BLaER1 (cell line): ENCODE measurements at regions not wholly inside any gene's neighbourhood (a gene's known extent, or its start where the extent isn't known, plus 50 kb on each side); places are given as distances from the start of the nearest gene placed in this dataset.

Experiments used
- H3K27ac ChIP-seq: shearing (Covaris generic); formaldehyde crosslinking; 2 replicates; pipeline ENCODE4 v1.8.1; 2022
- H3K27me3 ChIP-seq: shearing (Covaris generic); formaldehyde crosslinking; 2 replicates; pipeline ENCODE4 v1.8.1; 2022
- H3K36me3 ChIP-seq: shearing (Covaris generic); formaldehyde crosslinking; 2 replicates; pipeline ENCODE4 v1.8.1; 2022
- H3K4me1 ChIP-seq: shearing (Covaris generic); formaldehyde crosslinking; 2 replicates; pipeline ENCODE4 v1.8.1; 2022
- H3K4me2 ChIP-seq: shearing (Covaris generic); formaldehyde crosslinking; 2 replicates; pipeline ENCODE4 v1.8.1; 2022
- H3K4me3 ChIP-seq: shearing (Covaris generic); formaldehyde crosslinking; 2 replicates; pipeline ENCODE4 v1.8.1; 2022
- H3K9ac ChIP-seq: shearing (Covaris generic); formaldehyde crosslinking; 2 replicates; pipeline ENCODE4 v1.8.1; 2022
- H3K9me3 ChIP-seq: shearing (Covaris generic); formaldehyde crosslinking; 2 replicates; pipeline ENCODE4 v1.8.1; 2022
- H4K20me1 ChIP-seq: shearing (Covaris generic); formaldehyde crosslinking; 2 replicates; pipeline ENCODE4 v1.8.1; 2022
- Cebpa-rat ChIP-seq: shearing (Covaris generic); IDR thresholded peaks from 2 replicates; pipeline ENCODE4 v1.8.1; 2022

DNA sequence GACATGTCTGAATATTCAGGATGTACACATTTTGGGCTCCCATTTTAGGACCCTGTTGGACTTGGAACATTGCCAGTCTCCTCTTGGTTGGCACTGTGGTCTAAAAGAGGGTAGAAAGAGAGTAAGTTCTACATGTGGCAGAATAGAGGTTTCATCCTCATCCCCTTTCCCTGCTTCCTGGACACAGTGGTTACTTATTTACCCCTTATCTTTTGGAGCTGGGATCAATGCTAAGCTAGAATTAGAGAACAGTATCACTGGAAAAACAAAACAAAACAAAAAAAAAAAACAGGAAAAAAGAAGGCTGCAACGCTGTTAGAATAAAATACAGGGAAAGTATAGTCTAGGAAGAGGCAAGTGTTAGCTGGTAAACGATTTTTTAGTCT lies 790.6 kb downstream of the MAFB start:
- no peaks in the 10 kb centered on the region; the same call in 1 of the 2 replicates for H3K27me3 ChIP-seq
- no peak overlapping the region for H3K9ac ChIP-seq
- no peak overlapping the region for H3K4me3 ChIP-seq
- H3K4me2 ChIP-seq, result no peak overlapping the region
- H3K27ac ChIP-seq, result no peak overlapping the region
- H3K36me3 ChIP-seq, result no peaks in the 10 kb centered on the region
- H3K9me3 ChIP-seq, result no peaks in the 10 kb centered on the region
- no peaks in the 10 kb centered on the region for H3K4me1 ChIP-seq
- TF ChIP-seq Cebpa-rat, result no peak
- H4K20me1 ChIP-seq, result no peaks in the 10 kb centered on the region

DNA sequence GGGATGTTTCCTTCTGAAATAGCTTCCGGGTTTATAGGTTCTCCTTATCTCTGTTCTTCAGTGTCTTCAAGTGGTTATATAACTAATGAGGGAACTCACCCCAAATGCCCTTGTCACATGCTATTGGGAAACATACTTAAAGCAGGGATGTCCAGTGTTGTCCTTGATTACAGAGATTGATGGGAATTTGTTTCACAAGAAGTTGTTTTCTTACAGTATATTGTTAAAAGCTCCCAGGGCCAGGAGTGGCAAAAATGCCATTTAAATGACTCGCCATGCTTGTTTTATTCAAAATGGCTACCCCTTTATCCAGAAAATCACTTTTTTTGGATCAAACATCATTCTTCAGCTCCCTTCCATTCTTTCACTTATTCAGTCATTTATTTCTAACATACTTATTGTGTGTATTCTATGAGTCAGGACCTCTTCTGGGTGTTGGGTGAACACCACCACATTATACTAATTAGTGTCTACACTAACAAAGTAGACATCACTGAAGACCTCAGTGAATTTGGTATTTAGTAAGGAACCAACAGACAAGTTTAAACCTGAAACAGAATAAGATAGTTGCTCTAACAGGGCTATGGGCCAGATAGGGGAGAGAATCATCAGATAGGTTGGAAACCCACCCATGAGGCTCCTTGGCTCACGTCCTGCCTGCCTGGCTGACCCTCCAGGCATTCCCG lies 791.1 kb downstream of the MAFB start:
- no peak overlapping the region for H3K4me3 ChIP-seq
- no peak overlapping the region for H3K9ac ChIP-seq
- H3K27ac ChIP-seq, result no peak overlapping the region
- no peaks in the 10 kb centered on the region for H3K36me3 ChIP-seq
- no peak for TF ChIP-seq Cebpa-rat
- H3K27me3 ChIP-seq, result no peaks in the 10 kb centered on the region; the same call in 1 of the 2 replicates
- H4K20me1 ChIP-seq, result no peaks in the 10 kb centered on the region
- H3K4me2 ChIP-seq, result no peak overlapping the region
- H3K4me1 ChIP-seq, result no peaks in the 10 kb centered on the region
- no peaks in the 10 kb centered on the region for H3K9me3 ChIP-seq

DNA sequence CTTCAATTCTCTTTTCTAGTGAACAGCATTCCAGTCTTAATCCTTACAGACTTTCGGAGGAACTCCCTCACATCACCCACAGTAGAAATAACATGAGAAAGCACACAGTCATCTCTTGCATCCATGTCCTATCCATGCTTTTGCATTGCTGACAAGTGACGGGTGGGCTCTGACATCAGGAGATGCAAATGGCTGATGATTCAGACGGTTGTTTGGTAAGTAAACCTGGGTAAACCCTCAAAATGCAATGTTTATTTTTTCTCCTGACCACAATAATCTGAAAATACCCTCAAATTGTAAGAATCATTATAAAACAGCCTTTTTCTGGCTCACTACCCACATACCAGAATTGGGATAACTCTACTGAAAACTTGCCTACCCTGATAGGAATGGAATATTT lies 792.0 kb downstream of the MAFB start:
- Histone ChIP-seq H3K9me3 (no peaks in the 10 kb centered on the region), H3K4me3 (no peak overlapping the region), H3K27me3 (no peaks in the 10 kb centered on the region), H3K9ac (no peak overlapping the region), H3K36me3 (no peaks in the 10 kb centered on the region), H3K27ac (no peak overlapping the region), H3K4me1 (no peaks in the 10 kb centered on the region), H4K20me1 (no peaks in the 10 kb centered on the region), H3K4me2 (no peak overlapping the region)
- no peak for TF ChIP-seq Cebpa-rat

DNA sequence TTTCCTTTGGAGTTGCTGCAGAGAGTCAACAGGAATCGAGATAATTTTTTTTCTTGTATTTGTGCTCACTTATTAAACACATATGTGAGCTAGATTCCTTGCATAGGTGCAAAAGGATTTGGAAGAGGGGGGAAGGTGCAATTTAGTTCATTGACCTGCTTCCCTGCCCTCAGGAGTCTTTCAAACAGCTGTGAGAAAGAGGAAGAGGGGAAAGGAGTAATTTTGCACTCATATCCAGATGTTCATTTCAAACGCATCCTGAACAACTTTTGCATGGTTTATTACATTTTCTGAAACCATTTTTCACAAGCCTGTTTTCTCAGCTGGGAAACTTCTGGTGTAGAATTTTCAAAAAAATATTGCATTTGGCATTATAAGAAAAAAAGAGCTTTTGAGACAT lies 795.0 kb downstream of the MAFB start:
- Histone ChIP-seq H3K4me1 (no peaks in the 10 kb centered on the region), H4K20me1 (no peaks in the 10 kb centered on the region), H3K27me3 (no peaks in the 10 kb centered on the region), H3K27ac (no peak overlapping the region), H3K36me3 (no peaks in the 10 kb centered on the region), H3K9me3 (no peaks in the 10 kb centered on the region), H3K9ac (no peak overlapping the region), H3K4me2 (no peak overlapping the region), H3K4me3 (no peak overlapping the region)
- TF ChIP-seq Cebpa-rat, result no peak

DNA sequence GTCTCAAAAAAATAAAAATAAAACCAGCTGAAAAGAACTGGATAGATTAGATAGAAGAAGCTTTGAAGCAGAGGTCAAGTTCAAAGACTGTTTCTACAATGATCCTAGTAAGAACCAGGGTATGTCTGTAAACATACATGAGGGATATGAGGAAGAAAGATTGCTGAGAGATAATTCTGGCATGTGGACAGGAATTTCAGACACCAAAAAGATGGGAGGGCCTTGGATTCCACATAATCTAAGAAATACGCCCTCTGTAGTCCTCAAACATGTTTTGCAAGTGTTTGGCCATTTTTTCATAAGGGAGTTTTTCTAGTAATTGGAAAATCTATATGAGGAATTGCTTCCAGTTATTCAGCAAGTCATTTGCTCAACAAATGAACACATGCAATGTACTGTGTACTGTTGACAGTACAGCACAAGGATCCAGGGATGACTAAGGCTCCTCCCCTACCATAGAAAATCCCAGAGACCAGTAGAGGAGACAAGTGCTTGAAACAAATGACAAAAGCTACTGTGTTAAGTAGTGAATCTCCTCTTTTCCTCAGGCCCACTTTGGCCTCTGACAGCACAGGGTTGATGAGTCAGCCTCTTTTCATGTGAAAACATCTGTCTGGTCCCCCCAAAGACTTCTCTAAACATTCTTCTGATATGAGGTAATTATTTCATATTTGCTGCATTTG lies 795.9 kb downstream of the MAFB start:
- H3K9ac ChIP-seq, result no peak overlapping the region
- H3K4me1 ChIP-seq, result no peaks in the 10 kb centered on the region
- H3K4me2 ChIP-seq, result no peak overlapping the region
- H3K36me3 ChIP-seq, result no peaks in the 10 kb centered on the region
- H3K9me3 ChIP-seq, result no peaks in the 10 kb centered on the region
- no peak overlapping the region for H3K4me3 ChIP-seq
- TF ChIP-seq Cebpa-rat, result no peak
- no peak overlapping the region for H3K27ac ChIP-seq
- H4K20me1 ChIP-seq, result no peaks in the 10 kb centered on the region
- H3K27me3 ChIP-seq, result no peaks in the 10 kb centered on the region

DNA sequence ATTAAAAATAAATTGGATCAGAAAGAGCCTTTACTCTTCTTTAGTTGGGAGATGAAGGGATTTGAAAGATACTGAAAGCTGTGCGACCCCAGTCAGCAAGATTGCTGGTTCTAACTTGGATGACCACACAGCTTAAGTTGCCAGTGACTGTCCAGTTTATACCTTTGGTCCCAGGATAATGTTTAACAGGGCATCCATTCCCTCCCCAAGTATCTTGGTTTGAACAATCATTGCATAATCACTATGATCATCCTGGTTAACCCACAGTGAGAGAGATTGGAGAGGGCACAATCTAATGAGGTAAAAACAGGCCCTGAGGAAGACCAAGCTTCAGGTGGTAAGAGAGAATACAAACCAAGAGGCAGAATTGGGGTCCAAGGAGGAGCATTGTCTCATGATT lies 798.3 kb downstream of the MAFB start:
- Histone ChIP-seq H3K9ac (no peak overlapping the region), H3K27me3 (no peaks in the 10 kb centered on the region), H3K4me1 (0 out of 2 replicates have a peak, but pooled peaks cover 5% of the 10 kb centered on the region), H3K36me3 (no peaks in the 10 kb centered on the region), H3K27ac (no peak overlapping the region), H4K20me1 (no peaks in the 10 kb centered on the region), H3K4me3 (no peak overlapping the region), H3K9me3 (no peaks in the 10 kb centered on the region), H3K4me2 (no peak overlapping the region)
- no peak for TF ChIP-seq Cebpa-rat

DNA sequence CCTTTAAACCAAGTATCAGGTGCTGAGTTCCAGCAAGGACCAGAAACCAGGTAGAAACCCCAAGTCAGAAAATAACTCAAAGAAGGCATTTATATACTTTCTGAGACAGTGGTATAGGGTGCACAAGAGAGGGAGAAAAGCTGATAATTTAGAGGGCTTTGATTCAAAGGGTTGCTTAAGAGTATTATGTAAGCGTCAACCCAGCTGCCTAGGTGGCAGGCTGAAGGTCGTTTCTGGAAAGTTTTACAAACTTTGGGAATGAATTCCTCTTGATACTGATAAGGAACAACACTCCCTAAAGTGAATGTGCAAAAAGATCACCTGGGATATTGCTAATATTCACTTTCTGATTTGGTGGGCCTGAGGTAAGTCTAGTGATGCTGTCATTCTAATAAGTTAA lies 800.7 kb downstream of the MAFB start:
- Histone ChIP-seq H3K4me1 (0 out of 2 replicates have a peak, but pooled peaks cover 5% of the 10 kb centered on the region), H3K4me2 (no peak overlapping the region), H3K4me3 (no peak overlapping the region), H4K20me1 (no peaks in the 10 kb centered on the region), H3K27me3 (no peaks in the 10 kb centered on the region), H3K36me3 (no peaks in the 10 kb centered on the region), H3K27ac (no peak overlapping the region), H3K9ac (no peak overlapping the region), H3K9me3 (no peaks in the 10 kb centered on the region)
- no peak for TF ChIP-seq Cebpa-rat

DNA sequence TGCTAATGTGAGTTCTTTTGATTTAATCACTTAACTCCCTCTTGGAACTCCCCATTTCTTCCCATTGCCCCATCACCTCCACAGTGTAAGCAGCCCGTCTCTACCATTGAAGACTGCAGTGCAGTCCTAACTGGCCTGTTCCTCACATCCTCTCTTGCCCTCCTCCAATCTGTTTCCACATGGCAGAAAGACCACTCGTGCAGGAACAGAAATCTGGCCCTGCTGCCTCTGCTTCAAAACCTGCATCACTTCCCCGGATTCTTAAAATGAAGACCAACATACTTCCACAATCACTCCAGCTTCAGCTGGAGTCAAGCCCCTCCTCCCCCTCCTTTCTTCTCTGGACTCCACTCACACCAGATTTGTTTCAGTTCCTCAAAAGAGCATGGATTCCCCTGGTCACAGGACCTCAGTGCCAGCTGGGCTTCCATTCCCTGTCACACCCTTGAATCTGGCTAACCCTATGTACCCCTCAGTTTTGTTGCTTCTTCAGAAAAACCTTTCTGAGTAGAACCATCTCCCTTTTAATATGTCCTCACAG lies 802.3 kb downstream of the MAFB start:
- no peak for TF ChIP-seq Cebpa-rat
- Histone ChIP-seq H3K9me3 (peaks cover 5% of the 10 kb centered on the region; the same call in 1 of the 2 replicates), H3K4me1 (0 out of 2 replicates have a peak, but pooled peaks cover 5% of the 10 kb centered on the region), H3K4me3 (no peak overlapping the region), H4K20me1 (no peaks in the 10 kb centered on the region), H3K36me3 (no peaks in the 10 kb centered on the region), H3K9ac (no peak overlapping the region), H3K27me3 (no peaks in the 10 kb centered on the region), H3K4me2 (no peak overlapping the region), H3K27ac (no peak overlapping the region)

DNA sequence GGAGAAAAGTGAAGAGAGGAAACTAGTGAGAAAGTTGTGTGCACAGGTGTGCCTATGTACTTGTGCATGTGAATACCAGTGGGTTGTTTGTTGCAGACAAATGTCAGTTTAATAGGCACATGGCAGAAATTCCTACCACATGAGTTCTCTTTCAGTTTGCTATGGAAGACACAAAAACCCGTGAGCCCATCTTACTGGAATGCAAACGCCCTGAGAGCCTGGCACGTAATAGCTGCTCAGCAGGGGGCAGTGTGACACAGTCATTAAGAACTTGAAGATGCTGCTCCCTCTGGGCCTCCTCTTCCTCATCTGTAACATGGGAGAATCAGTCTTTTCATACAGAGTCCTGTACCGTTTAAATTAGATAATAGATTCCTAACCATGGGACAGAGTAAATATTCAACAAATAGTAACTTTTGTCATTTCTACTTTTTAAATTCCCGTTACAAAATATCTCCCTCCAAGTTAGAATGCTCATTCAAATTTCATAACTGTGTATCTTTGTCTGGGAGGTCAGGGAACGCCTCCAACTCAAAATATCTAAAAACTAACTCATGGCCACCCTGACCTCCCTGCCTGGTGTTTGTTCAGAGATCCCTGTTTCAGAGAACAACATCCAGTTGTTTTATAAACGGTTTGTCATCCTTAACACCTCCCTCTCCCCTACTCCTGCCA lies 802.9 kb downstream of the MAFB start:
- no peak overlapping the region for H3K4me2 ChIP-seq
- no peak for TF ChIP-seq Cebpa-rat
- H3K36me3 ChIP-seq, result no peaks in the 10 kb centered on the region
- peaks cover 5% of the 10 kb centered on the region; the same call in 1 of the 2 replicates for H3K9me3 ChIP-seq
- H3K9ac ChIP-seq, result no peak overlapping the region
- H3K4me3 ChIP-seq, result no peak overlapping the region
- H3K27ac ChIP-seq, result no peak overlapping the region
- no peaks in the 10 kb centered on the region for H3K27me3 ChIP-seq
- 0 out of 2 replicates have a peak, but pooled peaks cover 5% of the 10 kb centered on the region for H3K4me1 ChIP-seq
- no peaks in the 10 kb centered on the region for H4K20me1 ChIP-seq

DNA sequence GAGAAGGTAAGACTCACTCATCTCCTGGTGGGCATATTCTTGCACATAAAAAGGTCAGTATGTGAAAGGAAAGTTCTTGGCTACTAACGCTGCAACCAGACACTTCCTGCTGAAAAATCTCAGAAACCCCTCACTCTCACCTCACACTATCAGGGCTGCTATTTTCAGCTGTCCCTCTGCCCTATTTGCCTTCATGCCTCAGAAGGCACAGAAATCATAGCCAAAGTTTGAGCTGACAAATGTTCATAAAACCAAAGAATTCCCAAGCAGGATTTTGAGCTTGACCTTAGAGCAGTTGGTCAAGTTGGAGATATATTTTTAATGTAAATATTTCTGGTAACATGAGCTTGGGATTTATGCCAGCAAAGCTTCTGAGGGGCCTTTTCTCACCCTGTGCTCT lies 806.2 kb downstream of the MAFB start:
- H3K4me1 ChIP-seq, result 0 out of 2 replicates have a peak, but pooled peaks cover 5% of the 10 kb centered on the region
- H3K36me3 ChIP-seq, result no peaks in the 10 kb centered on the region
- no peak overlapping the region for H3K4me3 ChIP-seq
- H3K27me3 ChIP-seq, result no peaks in the 10 kb centered on the region
- H3K9me3 ChIP-seq, result peaks cover 5% of the 10 kb centered on the region; the same call in 1 of the 2 replicates
- no peak overlapping the region for H3K27ac ChIP-seq
- no peak overlapping the region for H3K4me2 ChIP-seq
- H3K9ac ChIP-seq, result no peak overlapping the region
- TF ChIP-seq Cebpa-rat, result no peak
- no peaks in the 10 kb centered on the region for H4K20me1 ChIP-seq
